A673 (cell line): ENCODE measurements at regions not wholly inside any gene's neighbourhood (a gene's known extent, or its start where the extent isn't known, plus 50 kb on each side); places are given as distances from the start of the nearest gene placed in this dataset.

Experiments used
- BruUV-seq: library from RNA; stranded (reverse); fragments of 400-500 nt; replicated peaks from 2 replicates; lab custom pipeline; 2021; lab: Mats Ljungman, UMichigan
- CTCF ChIA-PET: fragments of 300-600 bp; sonication (Branson Sonifier 250); formaldehyde crosslinking; loops from one replicate; lab custom pipeline; 2022; ENCODE audit warnings: antibody characterized with exemption; lab: Charles Lee
- POLR2A ChIA-PET: fragments of 300-600 bp; sonication (Branson Sonifier 250); formaldehyde crosslinking; loops from one replicate; lab custom pipeline; 2022; ENCODE audit warnings: antibody characterized with exemption; ENCODE audit not compliant: low non-redundant PET; lab: Charles Lee
- DNase-seq: peaks from one replicate; pipeline ENCODE4 v3.0.0-alpha.2; 2015; ENCODE audit warnings: low spot score
- H3K27ac ChIP-seq: fragments of 200-600 bp; sonication (generic); 2 replicates; pipeline ENCODE4 v1.5.1; 2016; ENCODE audit warnings: mixed run types, low read depth, mild to moderate bottlenecking, mixed read lengths, antibody characterized with exemption, low read length; ENCODE audit not compliant: poor library complexity, severe bottlenecking
- H3K27me3 ChIP-seq: fragments of 200-600 bp; sonication (generic); replicated peaks from 2 replicates; pipeline ENCODE4 v1.6.1; 2017; ENCODE audit warnings: mixed run types, low read depth, mild to moderate bottlenecking, mixed read lengths, antibody characterized with exemption, low read length; ENCODE audit not compliant: insufficient read depth, poor library complexity
- H3K36me3 ChIP-seq: fragments of 200-600 bp; sonication (generic); 2 replicates; pipeline ENCODE4 v1.6.1; 2016; ENCODE audit warnings: mixed run types, mild to moderate bottlenecking, mixed read lengths, antibody characterized with exemption, low read length; ENCODE audit not compliant: insufficient read depth, poor library complexity, severe bottlenecking
- H3K4me1 ChIP-seq: fragments of 200-600 bp; sonication (generic); 2 replicates; pipeline ENCODE4 v1.6.1; 2017; ENCODE audit warnings: mixed run types, mild to moderate bottlenecking, mixed read lengths, antibody characterized with exemption, low read length; ENCODE audit not compliant: insufficient read depth, poor library complexity, severe bottlenecking
- H3K4me3 ChIP-seq: fragments of 200-600 bp; sonication (generic); 2 replicates; pipeline ENCODE4 v1.5.1; 2016; ENCODE audit warnings: low read depth, mixed run types, mild to moderate bottlenecking, mixed read lengths, low read length; ENCODE audit not compliant: poor library complexity, severe bottlenecking
- H3K9me3 ChIP-seq: fragments of 200-600 bp; sonication (generic); 2 replicates; pipeline ENCODE4 v1.6.1; 2016; ENCODE audit warnings: mixed run types, low read depth, mild to moderate bottlenecking, mixed read lengths, antibody characterized with exemption, low read length; ENCODE audit not compliant: poor library complexity, severe bottlenecking
- EZH2 ChIP-seq: fragments of 200-600 bp; sonication (generic); IDR thresholded peaks from 2 replicates; pipeline ENCODE4 v1.6.1; 2017; ENCODE audit warnings: borderline replicate concordance, low read depth, mild to moderate bottlenecking, mixed read lengths, antibody characterized with exemption, low read length; ENCODE audit not compliant: poor library complexity, severe bottlenecking
- intact Hi-C: fragments of 100-400 bp; cut with micrococcal nuclease; formaldehyde crosslinking; loops from one replicate; pipeline ENCODE4 v1.10.0; 2022; ENCODE audit not compliant: unreplicated experiment
- TF ChIP-seq, protein P1 (sequence below): fragments of 300-800, 200-600 bp; sonication (generic); conservative IDR thresholded peaks from 2 replicates; pipeline ENCODE4 v1.5.1; 2017; ENCODE audit warnings: low read depth, mild to moderate bottlenecking, antibody characterized with exemption, low read length, moderate library complexity, mixed read lengths

DNA sequence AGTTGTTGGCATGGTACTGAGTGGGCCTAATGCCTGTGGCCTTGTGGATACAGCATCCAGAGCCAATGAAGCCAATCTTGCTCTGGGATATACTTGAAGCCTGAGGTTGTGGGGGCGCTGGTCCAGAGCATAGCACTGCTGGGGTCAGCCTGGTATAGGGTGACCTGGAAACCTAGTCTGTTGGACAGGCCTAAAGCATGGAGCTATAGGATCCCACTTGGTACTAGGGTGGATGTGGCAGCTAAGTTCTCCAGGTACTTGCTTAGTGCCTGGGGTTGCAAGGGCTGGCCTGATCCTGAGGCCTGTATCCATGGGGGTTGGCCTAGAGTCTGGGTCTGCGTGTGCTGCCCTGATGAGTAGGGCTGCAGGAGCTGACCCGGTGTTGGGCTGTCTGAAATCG, 1168.2 kb upstream of the C9orf72 start:
- H3K4me1 ChIP-seq: no peaks in the 10 kb centered on the region
- CTCF ChIA-PET: no interaction called here
- TF ChIP-seq EZH2: no peak
- TF ChIP-seq, protein P1, sequence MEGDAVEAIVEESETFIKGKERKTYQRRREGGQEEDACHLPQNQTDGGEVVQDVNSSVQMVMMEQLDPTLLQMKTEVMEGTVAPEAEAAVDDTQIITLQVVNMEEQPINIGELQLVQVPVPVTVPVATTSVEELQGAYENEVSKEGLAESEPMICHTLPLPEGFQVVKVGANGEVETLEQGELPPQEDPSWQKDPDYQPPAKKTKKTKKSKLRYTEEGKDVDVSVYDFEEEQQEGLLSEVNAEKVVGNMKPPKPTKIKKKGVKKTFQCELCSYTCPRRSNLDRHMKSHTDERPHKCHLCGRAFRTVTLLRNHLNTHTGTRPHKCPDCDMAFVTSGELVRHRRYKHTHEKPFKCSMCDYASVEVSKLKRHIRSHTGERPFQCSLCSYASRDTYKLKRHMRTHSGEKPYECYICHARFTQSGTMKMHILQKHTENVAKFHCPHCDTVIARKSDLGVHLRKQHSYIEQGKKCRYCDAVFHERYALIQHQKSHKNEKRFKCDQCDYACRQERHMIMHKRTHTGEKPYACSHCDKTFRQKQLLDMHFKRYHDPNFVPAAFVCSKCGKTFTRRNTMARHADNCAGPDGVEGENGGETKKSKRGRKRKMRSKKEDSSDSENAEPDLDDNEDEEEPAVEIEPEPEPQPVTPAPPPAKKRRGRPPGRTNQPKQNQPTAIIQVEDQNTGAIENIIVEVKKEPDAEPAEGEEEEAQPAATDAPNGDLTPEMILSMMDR: no peak
- POLR2A ChIA-PET: no interaction called here
- H3K4me3 ChIP-seq: no peak overlapping the region
- no peak overlapping the region for H3K27ac ChIP-seq
- no peak for DNase-seq
- no peaks in the 10 kb centered on the region for H3K36me3 ChIP-seq
- no TSS peak for BruUV-seq
- H3K27me3 ChIP-seq: no peaks in the 10 kb centered on the region
- no peaks in the 10 kb centered on the region for H3K9me3 ChIP-seq
- intact Hi-C loops: no loop called here

DNA sequence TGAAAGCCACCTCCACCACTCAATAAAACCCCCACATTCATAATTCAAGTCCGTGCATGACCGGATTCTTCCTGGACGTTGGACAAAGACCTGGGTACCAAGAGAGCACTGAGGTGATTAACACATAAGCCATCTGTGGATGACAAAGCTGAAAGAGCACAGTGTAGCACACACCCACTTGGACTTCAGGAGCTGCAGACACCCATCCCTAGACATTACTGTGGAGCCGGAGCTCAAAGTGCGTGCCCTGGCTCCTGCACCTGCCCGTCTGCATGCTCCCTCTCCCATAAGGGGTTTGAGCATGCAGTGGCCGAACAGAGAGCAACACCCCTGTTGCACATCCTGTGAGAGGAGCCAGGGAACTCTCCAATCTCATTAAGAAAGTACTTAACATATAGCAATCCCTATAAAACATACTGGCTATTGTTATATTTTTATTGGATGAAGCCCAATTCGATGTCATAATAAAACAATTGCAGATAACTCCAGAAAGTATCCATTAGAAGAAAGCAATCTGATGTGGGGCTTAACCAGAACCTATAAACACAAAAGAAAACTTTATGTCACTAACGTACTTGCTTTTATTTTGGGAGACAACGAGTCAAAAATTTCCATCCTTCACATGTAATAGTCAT, 1174.2 kb upstream of the C9orf72 start:
- Histone ChIP-seq H3K36me3 (no peaks in the 10 kb centered on the region), H3K9me3 (no peaks in the 10 kb centered on the region), H3K4me1 (peaks cover 11% of the 10 kb centered on the region), H3K27me3 (no peaks in the 10 kb centered on the region), H3K4me3 (no peak overlapping the region), H3K27ac (no peak overlapping the region)
- intact Hi-C loops: no loop called here
- POLR2A ChIA-PET: no interaction called here
- TF ChIP-seq, protein P1: no peak
- TF ChIP-seq EZH2: no peak
- DNase-seq: no peak
- CTCF ChIA-PET: no interaction called here
- BruUV-seq: no TSS peak

DNA sequence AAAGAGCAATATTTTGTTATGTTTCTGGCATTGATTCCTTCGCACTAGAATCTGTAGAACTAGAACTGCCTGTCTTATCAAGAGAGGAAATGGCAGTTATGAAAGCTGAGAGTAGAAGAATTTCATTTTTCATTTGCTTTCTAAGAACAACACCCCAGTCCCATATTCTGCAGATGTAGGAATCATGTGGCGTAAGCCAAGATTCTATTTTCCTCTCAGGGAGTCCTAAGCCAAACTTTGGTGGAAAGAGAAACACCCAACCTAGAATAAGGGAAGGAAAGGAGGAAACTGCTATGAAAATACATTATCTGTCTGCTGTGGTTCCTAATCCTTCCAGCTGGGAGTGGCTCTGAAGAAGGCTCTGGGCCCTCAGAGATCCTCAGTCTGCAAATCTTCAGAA, 1176.9 kb upstream of the C9orf72 start:
- no TSS peak for BruUV-seq
- intact Hi-C loops: no loop called here

More for the DNA sequence above, 1176.9 kb upstream of the C9orf72 start:
- Histone ChIP-seq H3K27me3 (no peaks in the 10 kb centered on the region), H3K27ac (no peak overlapping the region), H3K4me3 (no peak overlapping the region), H3K4me1 (peaks cover 11% of the 10 kb centered on the region), H3K36me3 (no peaks in the 10 kb centered on the region), H3K9me3 (no peaks in the 10 kb centered on the region)
- DNase-seq: no peak
- TF ChIP-seq, protein P1: no peak
- no peak for TF ChIP-seq EZH2
- ChIA-PET POLR2A (no interaction called here), CTCF (interaction anchor here (0.7 kb wide), 1 partner anchor 24 kb away, joined by 3 read pairs; no protein-coding TSS in a partner anchor)
